ENCODE measurements at regions not wholly inside any gene's neighbourhood (a gene's known extent, or its start where the extent isn't known, plus 50 kb on each side); places are given as distances from the start of the nearest gene placed in this dataset.

- TF ChIP-seq CTCF (IDR thresholded peaks at IDR 0.05): no peak
- TF ChIP-seq POLR2A (IDR thresholded peaks at IDR 0.05): no peak
Measured at GRCh38 chr11:95302211-95302610, 71.2 kb upstream of the SESN3 start.

Measured in transverse colon (tissue), 3 donors.